Astrocyte of the cerebellum (primary cell): ENCODE measurements at regions not wholly inside any gene's neighbourhood (a gene's known extent, or its start where the extent isn't known, plus 50 kb on each side); places are given as distances from the start of the nearest gene placed in this dataset.

ENCODE experiments used
- DNase-seq: peaks from one replicate; pipeline ENCODE4 v3.0.0-alpha.2; 2011; ENCODE audit warnings: low read depth
- H3K4me3 ChIP-seq: 2 replicates; pipeline ENCODE4 v1.5.1; 2011; ENCODE audit warnings: mild to moderate bottlenecking, low read depth, low read length, moderate library complexity
- CTCF ChIP-seq: IDR thresholded peaks from 2 replicates; pipeline ENCODE4 v1.5.1; 2012; ENCODE audit warnings: low read length, low read depth, moderate library complexity, mild to moderate bottlenecking; ENCODE audit errors: missing control alignments
- in situ Hi-C: cut with HindIII; loops from 2 replicates; pipeline ENCODE4 v1.10.0; 2017; ENCODE audit warnings: low sequenced_read_pairs

GRCh38 chr15:101124731-101125451 lies 127.0 kb downstream of the CHSY1 start:
- in situ Hi-C loops: loop anchor here (5.0 to 10.0 kb wide), 3 partner anchors 43 to 120 kb away; no protein-coding TSS in a partner anchor
- TF ChIP-seq CTCF: no peak
- no peak overlapping the region for H3K4me3 ChIP-seq
- peak; percentile 83 for DNase-seq

GRCh38 chr15:101123222-101123910 lies 128.5 kb downstream of the CHSY1 start:
- no peak for DNase-seq
- no peak for TF ChIP-seq CTCF
- in situ Hi-C loops: loop anchor here (10.0 kb wide), 1 partner anchor 121 kb away; no protein-coding TSS in a partner anchor
- no peak overlapping the region for H3K4me3 ChIP-seq

GRCh38 chr15:101122806-101123205 lies 129.0 kb downstream of the CHSY1 start:
- in situ Hi-C loops: loop anchor here (10.0 kb wide), 1 partner anchor 122 kb away; no protein-coding TSS in a partner anchor
- no peak for DNase-seq
- no peak overlapping the region for H3K4me3 ChIP-seq
- no peak for TF ChIP-seq CTCF

- in situ Hi-C loops: loop anchor here (10.0 kb wide), 1 partner anchor 123 kb away; no protein-coding TSS in a partner anchor
- DNase-seq: no peak
- TF ChIP-seq CTCF: no peak
- H3K4me3 ChIP-seq: no peak overlapping the region
These were observed 129.6 kb downstream of the CHSY1 start for GRCh38 chr15:101122266-101122665.

GRCh38 chr15:101121511-101122090 lies 130.2 kb downstream of the CHSY1 start:
- in situ Hi-C loops: loop anchor here (10.0 kb wide), 1 partner anchor 123 kb away; no protein-coding TSS in a partner anchor
- peak; percentile 32 for TF ChIP-seq CTCF
- DNase-seq: no peak
- H3K4me3 ChIP-seq: peak overlapping the region; percentile 1

- TF ChIP-seq CTCF: no peak
- no peak overlapping the region for H3K4me3 ChIP-seq
- no peak for DNase-seq
- in situ Hi-C loops: loop anchor here (10.0 kb wide), 1 partner anchor 124 kb away; no protein-coding TSS in a partner anchor
These were observed 130.9 kb downstream of the CHSY1 start for GRCh38 chr15:101120987-101121386.
